Fibroblast of lung (primary cell): ENCODE measurements at regions not wholly inside any gene's neighbourhood (a gene's known extent, or its start where the extent isn't known, plus 50 kb on each side); places are given as distances from the start of the nearest gene placed in this dataset.

ENCODE experiments used
- DNase-seq, 2 donors: peaks; one replicate each; pipeline versions ENCODE4 v3.0.0 to v3.0.0-alpha.2; 2010; ENCODE audit warnings: low read depth in 2 of 2
- H2AFZ ChIP-seq: 2 replicates; pipeline ENCODE4 v1.5.1; 2012; ENCODE audit warnings: low read length, control low read depth, inconsistent platforms
- H3K27ac ChIP-seq: 2 replicates; pipeline ENCODE4 v1.5.1; 2011; ENCODE audit warnings: low read length, control low read depth; ENCODE audit not compliant: insufficient read depth
- H3K27me3 ChIP-seq: 2 replicates; pipeline ENCODE4 v1.5.1; 2011; ENCODE audit warnings: mild to moderate bottlenecking, low read length; ENCODE audit not compliant: control insufficient read depth, insufficient read depth
- H3K36me3 ChIP-seq: 2 replicates; pipeline ENCODE4 v1.5.1; 2011; ENCODE audit warnings: low read length; ENCODE audit not compliant: control insufficient read depth, insufficient read depth
- H3K4me1 ChIP-seq: 2 replicates; pipeline ENCODE4 v1.5.1; 2011; ENCODE audit warnings: low read length; ENCODE audit not compliant: control insufficient read depth, insufficient read depth; ENCODE audit errors: extremely low read depth
- H3K4me2 ChIP-seq: 2 replicates; pipeline ENCODE4 v1.5.1; 2011; ENCODE audit warnings: low read length, control low read depth; ENCODE audit not compliant: insufficient read depth; ENCODE audit errors: extremely low read depth
- H3K4me3 ChIP-seq, 4 experiments: fragments of 200-600 bp in 1 of 4; sonication (generic) in 1 of 4; replicated peaks in 1 of 4; 2 replicates each; pipeline ENCODE4 v1.5.1; 2011 to 2016; ENCODE audit warnings: low read length in 4 of 4, low read depth in 3 of 4, mild to moderate bottlenecking in 3 of 4, control low read depth in 2 of 4, inconsistent platforms in 1 of 4, mixed read lengths in 1 of 4; ENCODE audit not compliant: insufficient read depth in 1 of 4; ENCODE audit errors: control extremely low read depth in 1 of 4
- H3K79me2 ChIP-seq: 2 replicates; pipeline ENCODE4 v1.5.1; 2012; ENCODE audit warnings: mild to moderate bottlenecking, low read length, inconsistent platforms; ENCODE audit not compliant: control insufficient read depth, insufficient read depth
- H3K9ac ChIP-seq: 2 replicates; pipeline ENCODE4 v1.5.1; 2011; ENCODE audit warnings: mild to moderate bottlenecking, low read length, control low read depth; ENCODE audit not compliant: insufficient read depth
- H3K9me3 ChIP-seq: 2 replicates; pipeline ENCODE4 v1.5.1; 2012; ENCODE audit warnings: low read depth, low read length; ENCODE audit not compliant: control insufficient read depth, insufficient read depth
- H4K20me1 ChIP-seq: 2 replicates; pipeline ENCODE4 v1.5.1; 2011; ENCODE audit warnings: low read length; ENCODE audit not compliant: control insufficient read depth, insufficient read depth; ENCODE audit errors: extremely low read depth
- EZH2 ChIP-seq: IDR thresholded peaks from 2 replicates; pipeline ENCODE4 v1.5.1; 2012; ENCODE audit warnings: low read length, control low read depth, mild to moderate bottlenecking; ENCODE audit errors: missing control alignments
- TF ChIP-seq, protein P1 (sequence below), 2 donors: IDR thresholded peaks in 1 of 2; conservative IDR thresholded peaks in 1 of 2; 1 replicate in 1 of 2; 2 replicates in 1 of 2; pipeline ENCODE4 v1.5.1; 2011 to 2012; ENCODE audit warnings: low read length in 2 of 2, control low read depth in 1 of 2, inconsistent platforms in 1 of 2, low read depth in 1 of 2, mild to moderate bottlenecking in 1 of 2

DNA sequence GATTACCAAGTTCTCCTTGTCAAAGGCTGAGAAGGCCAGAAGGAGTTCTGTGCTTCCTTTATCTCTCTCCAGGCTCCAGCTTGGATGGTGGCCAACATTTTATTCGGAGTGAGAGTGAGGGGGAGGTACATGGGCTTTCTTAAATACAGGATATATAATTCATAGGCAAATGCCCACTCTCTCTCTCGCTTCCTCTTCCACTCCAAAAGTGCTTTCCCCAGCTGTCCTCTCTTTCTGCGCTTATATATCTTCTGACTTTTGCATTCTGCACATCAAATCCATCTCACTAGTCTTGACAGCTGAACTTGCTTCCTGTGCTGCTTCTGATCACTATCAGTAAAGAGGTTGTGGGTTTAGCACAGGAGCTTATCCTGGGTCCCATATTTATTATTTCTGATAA, 125.4 kb upstream of the ARHGAP20 start:
- Histone ChIP-seq H3K27ac (no peak overlapping the region), H3K27me3 (no peaks in the 10 kb centered on the region), H3K79me2 (no peaks in the 10 kb centered on the region), H3K4me2 (no peak overlapping the region), H3K4me3 (no peak overlapping the region), H3K4me1 (peaks cover 2% of the 10 kb centered on the region), H3K9me3 (no peaks in the 10 kb centered on the region), H3K36me3 (no peaks in the 10 kb centered on the region), H3K9ac (no peak overlapping the region), H4K20me1 (no peaks in the 10 kb centered on the region), H2AFZ (no peak overlapping the region)
- TF ChIP-seq, protein P1, sequence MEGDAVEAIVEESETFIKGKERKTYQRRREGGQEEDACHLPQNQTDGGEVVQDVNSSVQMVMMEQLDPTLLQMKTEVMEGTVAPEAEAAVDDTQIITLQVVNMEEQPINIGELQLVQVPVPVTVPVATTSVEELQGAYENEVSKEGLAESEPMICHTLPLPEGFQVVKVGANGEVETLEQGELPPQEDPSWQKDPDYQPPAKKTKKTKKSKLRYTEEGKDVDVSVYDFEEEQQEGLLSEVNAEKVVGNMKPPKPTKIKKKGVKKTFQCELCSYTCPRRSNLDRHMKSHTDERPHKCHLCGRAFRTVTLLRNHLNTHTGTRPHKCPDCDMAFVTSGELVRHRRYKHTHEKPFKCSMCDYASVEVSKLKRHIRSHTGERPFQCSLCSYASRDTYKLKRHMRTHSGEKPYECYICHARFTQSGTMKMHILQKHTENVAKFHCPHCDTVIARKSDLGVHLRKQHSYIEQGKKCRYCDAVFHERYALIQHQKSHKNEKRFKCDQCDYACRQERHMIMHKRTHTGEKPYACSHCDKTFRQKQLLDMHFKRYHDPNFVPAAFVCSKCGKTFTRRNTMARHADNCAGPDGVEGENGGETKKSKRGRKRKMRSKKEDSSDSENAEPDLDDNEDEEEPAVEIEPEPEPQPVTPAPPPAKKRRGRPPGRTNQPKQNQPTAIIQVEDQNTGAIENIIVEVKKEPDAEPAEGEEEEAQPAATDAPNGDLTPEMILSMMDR (conservative IDR thresholded peaks at IDR 0.05 in 1 of 2, IDR thresholded peaks at IDR 0.05 in 1 of 2; ENCODE audit: low read depth in 1 of 2, low read length in 2 of 2) = no peak
- TF ChIP-seq EZH2 = no peak
- peak in 1 of 2 donors; percentile 25 for DNase-seq

DNA sequence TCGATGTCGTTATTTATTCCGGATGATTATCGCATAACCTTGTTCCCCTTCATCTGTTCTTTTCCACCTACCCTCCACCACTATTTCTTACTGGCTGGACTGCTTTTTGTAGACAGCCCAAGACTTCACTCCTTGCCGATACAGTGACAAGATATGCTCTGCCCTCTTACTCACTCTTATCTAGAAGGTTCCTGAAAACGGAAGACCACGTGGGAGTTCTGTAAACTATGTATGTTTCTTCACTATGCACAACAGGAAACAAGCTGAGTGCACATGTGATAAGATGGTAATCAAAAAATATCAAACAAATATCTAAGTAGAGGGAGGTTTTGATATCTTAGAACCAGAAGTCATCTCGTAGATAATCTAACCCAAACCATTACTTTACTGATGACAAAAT, 122.9 kb upstream of the ARHGAP20 start:
- Histone ChIP-seq H3K4me1 (peaks cover 5% of the 10 kb centered on the region), H3K27me3 (no peaks in the 10 kb centered on the region), H3K9ac (no peak overlapping the region), H3K79me2 (no peaks in the 10 kb centered on the region), H3K27ac (no peak overlapping the region), H3K4me2 (no peak overlapping the region), H3K36me3 (no peaks in the 10 kb centered on the region), H3K4me3 (no peak overlapping the region), H4K20me1 (no peaks in the 10 kb centered on the region), H3K9me3 (no peaks in the 10 kb centered on the region), H2AFZ (no peak overlapping the region)
- TF ChIP-seq, protein P1 (conservative IDR thresholded peaks at IDR 0.05 in 1 of 2, IDR thresholded peaks at IDR 0.05 in 1 of 2; ENCODE audit: low read depth in 1 of 2, low read length in 2 of 2) = no peak
- TF ChIP-seq EZH2 = no peak
- DNase-seq = no peak

DNA sequence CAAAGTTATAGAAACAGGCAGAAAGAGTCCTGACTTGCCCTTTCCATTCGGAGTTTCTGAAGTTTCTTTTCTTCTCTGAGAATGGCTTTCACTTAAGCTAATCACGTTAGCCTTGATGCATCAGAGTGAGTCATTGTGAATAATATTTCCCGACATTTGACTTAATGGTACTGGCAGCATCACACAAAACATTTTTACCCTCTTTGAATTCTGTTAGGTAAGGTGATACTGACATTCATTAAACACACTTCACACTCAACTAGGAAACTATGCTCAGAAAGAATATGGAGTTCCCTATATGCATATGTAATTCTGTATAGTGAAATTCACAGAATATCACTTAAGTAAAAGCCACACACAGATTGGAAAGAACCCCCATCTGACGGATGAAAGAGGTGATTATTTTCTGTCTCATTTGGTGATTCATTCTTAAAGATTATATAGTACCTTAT, 120.8 kb upstream of the ARHGAP20 start:
- H2AFZ ChIP-seq = peak overlapping the region; percentile 37
- no peaks in the 10 kb centered on the region for H3K27me3 ChIP-seq
- H3K9me3 ChIP-seq = no peaks in the 10 kb centered on the region
- H3K9ac ChIP-seq = no peak overlapping the region
- TF ChIP-seq EZH2 = no peak
- TF ChIP-seq, protein P1 (conservative IDR thresholded peaks at IDR 0.05 in 1 of 2, IDR thresholded peaks at IDR 0.05 in 1 of 2; ENCODE audit: low read depth in 1 of 2, low read length in 2 of 2) = no peak
- no peaks in the 10 kb centered on the region for H3K79me2 ChIP-seq
- H3K36me3 ChIP-seq = no peaks in the 10 kb centered on the region
- peak overlapping the region; percentile 63 for H3K27ac ChIP-seq
- peak; percentile 69 to 89 for DNase-seq
- no peaks in the 10 kb centered on the region for H4K20me1 ChIP-seq
- peaks cover 5% of the 10 kb centered on the region for H3K4me1 ChIP-seq
- no peak overlapping the region for H3K4me3 ChIP-seq
- peak overlapping the region; percentile 29 for H3K4me2 ChIP-seq
